K562 (cell line): ENCODE measurements at regions not wholly inside any gene's neighbourhood (a gene's known extent, or its start where the extent isn't known, plus 50 kb on each side); places are given as distances from the start of the nearest gene placed in this dataset.

Experiments
- ATAC-seq: fragments of 200-7000 bp; cut with Tn5 transposase; 3 replicates; pipeline ENCODE4 v1.9.1; 2020; ENCODE audit warnings: moderate library complexity
- BruUV-seq: library from RNA; stranded (reverse); fragments of 400-500 nt; replicated peaks from 2 replicates; lab custom pipeline; 2021; lab: Mats Ljungman, UMichigan
- CTCF ChIA-PET: fragments of 300-600 bp; formaldehyde crosslinking; extraction: SDS; loops from one replicate; lab custom pipeline; 2021; ENCODE audit warnings: low intra/inter-chr PET ratio; lab: Yijun Ruan, JAX
- POLR2A ChIA-PET: fragments of 300-600, 350-650 bp; sonication (Branson Sonifier 250); formaldehyde crosslinking; extraction: SDS; loops from one replicate; lab custom pipeline; 2021; ENCODE audit warnings: antibody characterized with exemption, inconsistent platforms; lab: Yijun Ruan, JAX
- DNase-seq, 4 experiments: peaks; one replicate each; pipeline versions ENCODE4 v3.0.0 to v3.0.0-alpha.2; 2011 to 2018; ENCODE audit warnings: low spot score in 3 of 4, mixed read lengths in 3 of 4; ENCODE audit errors: extremely low read depth in 1 of 4
- FAIRE-seq: peaks from 2 replicates; lab custom pipeline; 2011; peaks lifted over from hg19 to GRCh38; lab: Jason Lieb, UNC
- H2AFZ ChIP-seq: 2 replicates; pipeline ENCODE4 v1.6.0; 2011; ENCODE audit warnings: low read depth, low read length, control low read depth, inconsistent platforms
- H3K27ac ChIP-seq: fragments of 200-600 bp; 3 replicates; pipeline ENCODE4 v1.8.0; 2011; ENCODE audit warnings: low read depth, mild to moderate bottlenecking, control low read depth, inconsistent platforms, low read length, moderate library complexity, mixed read lengths; ENCODE audit errors: extremely low read depth
- H3K27me3 ChIP-seq, 2 experiments: fragments of 300-600 bp in 1 of 2; 2 replicates in 1 of 2; 3 replicates in 1 of 2; pipeline versions ENCODE4 v1.6.0 to v1.8.0; 2011; ENCODE audit warnings: inconsistent platforms in 2 of 2, low read length in 2 of 2, mild to moderate bottlenecking in 1 of 2, mixed read lengths in 1 of 2, moderate library complexity in 1 of 2; ENCODE audit not compliant: control insufficient read depth in 2 of 2, insufficient read depth in 2 of 2
- H3K36me3 ChIP-seq: fragments of 300-600 bp; 3 replicates; pipeline ENCODE4 v1.8.0; 2011; ENCODE audit warnings: mild to moderate bottlenecking, low read length, inconsistent platforms; ENCODE audit not compliant: control insufficient read depth, insufficient read depth
- H3K4me1 ChIP-seq, 2 experiments: fragments of 200-600 bp in 1 of 2; replicated peaks in 1 of 2; 2 replicates in 1 of 2; 3 replicates in 1 of 2; pipeline versions ENCODE4 v1.5.1 to v1.8.0; 2011; ENCODE audit warnings: inconsistent platforms in 2 of 2, low read length in 2 of 2, mild to moderate bottlenecking in 1 of 2, mixed read lengths in 1 of 2, moderate library complexity in 1 of 2; ENCODE audit not compliant: control insufficient read depth in 2 of 2, insufficient read depth in 2 of 2
- H3K4me2 ChIP-seq: 2 replicates; pipeline ENCODE4 v1.6.1; 2011; ENCODE audit warnings: low read length, control low read depth, inconsistent platforms, mixed read lengths; ENCODE audit not compliant: insufficient read depth
- H3K4me3 ChIP-seq: fragments of 200-600 bp; sonication (generic), shearing (Covaris generic); 2 replicates; pipeline ENCODE4 v1.5.1; 2016; ENCODE audit warnings: control low read depth, inconsistent platforms
- H3K79me2 ChIP-seq: fragments of 200-600 bp; 3 replicates; pipeline ENCODE4 v1.8.0; 2011; ENCODE audit warnings: low read length, inconsistent platforms; ENCODE audit not compliant: control insufficient read depth, insufficient read depth
- H3K9ac ChIP-seq, 2 experiments: 2 replicates each; pipeline versions ENCODE4 v1.6.0 to v1.6.1; 2011; ENCODE audit warnings: low read depth in 2 of 2, low read length in 2 of 2, control low read depth in 1 of 2, inconsistent platforms in 1 of 2, mild to moderate bottlenecking in 1 of 2, mixed read lengths in 1 of 2; ENCODE audit not compliant: insufficient read depth in 1 of 2
- H3K9me1 ChIP-seq: one replicate; pipeline ENCODE4 v1.6.0; 2011; ENCODE audit warnings: inconsistent platforms, mild to moderate bottlenecking, low read length, moderate library complexity; ENCODE audit not compliant: control insufficient read depth, insufficient read depth
- H3K9me3 ChIP-seq: replicated peaks from 2 replicates; pipeline ENCODE4 v1.5.1; 2011; ENCODE audit warnings: low read depth, low read length, inconsistent platforms; ENCODE audit not compliant: control insufficient read depth, insufficient read depth
- H4K20me1 ChIP-seq: replicated peaks from 2 replicates; pipeline ENCODE4 v1.6.1; 2011; ENCODE audit warnings: low read length, inconsistent platforms, mixed read lengths; ENCODE audit not compliant: control insufficient read depth, insufficient read depth
- ASH1L ChIP-seq: fragments of 450-650 bp; IDR thresholded peaks from 2 replicates; pipeline ENCODE4 v1.6.1; 2018; ENCODE audit warnings: borderline replicate concordance, mild to moderate bottlenecking, low read depth; ENCODE audit not compliant: partially characterized antibody
- GMEB1 ChIP-seq: fragments of 250-450 bp; sonication (Bioruptor Pico); IDR thresholded peaks from 2 replicates; pipeline ENCODE4 v1.4.0; 2020; ENCODE audit warnings: mild to moderate bottlenecking
- LARP7 ChIP-seq: fragments of 450-650 bp; IDR thresholded peaks from 2 replicates; pipeline ENCODE4 v1.6.1; 2016
- NCOA6 ChIP-seq: fragments of 450-650 bp; IDR thresholded peaks from 2 replicates; pipeline ENCODE4 v1.6.1; 2017; ENCODE audit warnings: mild to moderate bottlenecking
- NFIX ChIP-seq: fragments of 250-450 bp; sonication (Bioruptor Pico); IDR thresholded peaks from 2 replicates; pipeline ENCODE4 v1.4.0; 2020; ENCODE audit warnings: low read depth, mild to moderate bottlenecking, moderate library complexity
- NONO ChIP-seq, 2 experiments: fragments of 200-400 bp in 1 of 2; fragments of 450-650 bp in 1 of 2; formaldehyde crosslinking in 1 of 2; IDR thresholded peaks; 2 replicates each; pipeline ENCODE4 v1.6.1; 2017; ENCODE audit warnings: low read depth in 2 of 2, mild to moderate bottlenecking in 2 of 2, moderate library complexity in 2 of 2, low read length in 1 of 2
- NR2C1 ChIP-seq, 2 experiments: fragments of 450-650 bp; IDR thresholded peaks; 2 replicates each; pipeline ENCODE4 v1.6.1; 2017; ENCODE audit warnings: mild to moderate bottlenecking in 2 of 2, antibody characterized with exemption in 1 of 2, inconsistent platforms in 1 of 2, missing compliant biosample characterization in 1 of 2, missing genetic modification characterization in 1 of 2
- SNAPC5 ChIP-seq: fragments of 250-450 bp; sonication (Bioruptor Pico); IDR thresholded peaks from 2 replicates; pipeline ENCODE4 v1.8.0; 2021; ENCODE audit warnings: moderate library complexity, mild to moderate bottlenecking, inconsistent platforms
- SRSF1 ChIP-seq: fragments of 200-400 bp; formaldehyde crosslinking; IDR thresholded peaks from 2 replicates; pipeline ENCODE4 v1.6.1; 2017; ENCODE audit warnings: mild to moderate bottlenecking, low read depth, low read length, moderate library complexity
- TCF3 ChIP-seq: sonication (generic); formaldehyde crosslinking; IDR thresholded peaks from 2 replicates; pipeline ENCODE4 v1.4.0; 2020; ENCODE audit warnings: mild to moderate bottlenecking, missing genetic modification reagents
- ZBTB5 ChIP-seq: fragments of 450-650 bp; IDR thresholded peaks from 2 replicates; pipeline ENCODE4 v1.6.1; 2017; ENCODE audit warnings: antibody characterized with exemption
- ZC3H8 ChIP-seq: fragments of 450-650 bp; IDR thresholded peaks from 2 replicates; pipeline ENCODE4 v1.6.1; 2017
- ZFPM2 ChIP-seq: fragments of 250-450 bp; sonication (Bioruptor Pico); IDR thresholded peaks from 2 replicates; pipeline ENCODE4 v1.5.1; 2022; ENCODE audit warnings: mild to moderate bottlenecking
- ZNF695 ChIP-seq: fragments of 450-650 bp; formaldehyde crosslinking; IDR thresholded peaks from 2 replicates; pipeline ENCODE4 v1.4.0; 2020; ENCODE audit warnings: mild to moderate bottlenecking, moderate library complexity
- WGBS: fragments of 100-300 bp; shearing (Covaris generic); methylation state at CpG from one replicate; pipeline ENCODE4 v1.1.6; 2016; ENCODE audit warnings: low coverage, mixed read lengths; ENCODE audit not compliant: insufficient coverage; ENCODE audit errors: missing lambda C conversion rate; 5-methylcytosine and 5-hydroxymethylcytosine counted together
- in situ Hi-C: fragments of 300-500 bp; cut with MboI; formaldehyde crosslinking; loops from 4 replicates; pipeline ENCODE4 v1.15.0; 2018; ENCODE audit warnings: inconsistent platforms, mixed read lengths
- intact Hi-C: fragments of 100-400 bp; cut with micrococcal nuclease; formaldehyde crosslinking; loops from 2 replicates; pipeline ENCODE4 v1.14.2; 2022

GRCh38 chr22:27139935-27140511, 482.6 kb downstream of the MIAT start:
- H3K9me3 ChIP-seq, result no peaks in the 10 kb centered on the region
- no peaks in the 10 kb centered on the region for H3K79me2 ChIP-seq
- no peak overlapping the region for H3K9ac ChIP-seq
- no peak overlapping the region for H3K27ac ChIP-seq
- no peaks in the 10 kb centered on the region for H3K9me1 ChIP-seq
- intact Hi-C loops (no loop called here), in situ Hi-C loops (no loop called here)
- H3K4me2 ChIP-seq, result no peak overlapping the region
- ChIA-PET CTCF (no interaction called here), POLR2A (no interaction called here)
- H3K4me3 ChIP-seq, result no peak overlapping the region
- no peaks in the 10 kb centered on the region for H3K36me3 ChIP-seq
- no peak for FAIRE-seq
- no peak for DNase-seq
- ATAC-seq, result no peak
- H4K20me1 ChIP-seq, result no peaks in the 10 kb centered on the region
- no peak overlapping the region for H2AFZ ChIP-seq
- BruUV-seq, result no TSS peak
- no peak for TF ChIP-seq ZFPM2 (CRISPR knock-in tag)
- TF ChIP-seq SRSF1, result no peak
- no peak for TF ChIP-seq TCF3 (CRISPR knock-in tag)
- no peak for TF ChIP-seq LARP7
- peaks cover 0 to 6% of the 10 kb centered on the region in 2 experiments; a peak in 2 of 5 replicates for H3K4me1 ChIP-seq
- WGBS, result 0% methylated on average over 9 of the region's 11 CpGs
- H3K27me3 ChIP-seq, result peaks cover 0 to 22% of the 10 kb centered on the region in 2 experiments; a peak in 2 of 5 replicates

- WGBS, result no CpG with 5 or more reads among the region's 2 CpGs
- H3K27ac ChIP-seq, result no peak overlapping the region
- TF ChIP-seq NFIX (CRISPR knock-in tag) (no peak), GMEB1 (CRISPR knock-in tag) (no peak), ASH1L (no peak), ZC3H8 (no peak), NR2C1 (IDR thresholded peaks at IDR 0.05) (no peak), NR2C1 (tag; IDR thresholded peaks at IDR 0.05) (no peak), ZBTB5 (no peak), NCOA6 (no peak), ZNF695 (CRISPR knock-in tag) (no peak), SNAPC5 (no peak), NONO (IDR thresholded peaks at IDR 0.05; ENCODE audit: low read depth in 2 of 2, low read length in 1 of 2) (no peak)
These were observed 484.9 kb downstream of the MIAT start for GRCh38 chr22:27142286-27142685.

More at GRCh38 chr22:27142286-27142685, 484.9 kb downstream of the MIAT start:
- Histone ChIP-seq H3K27me3 (peaks cover 0 to 16% of the 10 kb centered on the region in 2 experiments; a peak in 2 of 5 replicates), H3K4me3 (no peak overlapping the region), H3K79me2 (no peaks in the 10 kb centered on the region), H3K9me1 (no peaks in the 10 kb centered on the region), H3K4me2 (no peak overlapping the region), H3K4me1 (peaks cover 0 to 6% of the 10 kb centered on the region in 2 experiments; a peak in 2 of 5 replicates), H4K20me1 (no peaks in the 10 kb centered on the region), H3K9ac (no peak overlapping the region), H2AFZ (no peak overlapping the region), H3K9me3 (no peaks in the 10 kb centered on the region), H3K36me3 (no peaks in the 10 kb centered on the region)
- DNase-seq (no peak), FAIRE-seq (no peak), ATAC-seq (no peak)
- no TSS peak for BruUV-seq
- CTCF ChIA-PET, result no interaction called here
- in situ Hi-C loops, result no loop called here
- POLR2A ChIA-PET, result no interaction called here
- intact Hi-C loops, result no loop called here
